ENCODE measurements at regions not wholly inside any gene's neighbourhood (a gene's known extent, or its start where the extent isn't known, plus 50 kb on each side); places are given as distances from the start of the nearest gene placed in this dataset.

- DNase-seq = no peak
- TF ChIP-seq CTCF (IDR thresholded peaks at IDR 0.05; ENCODE audit: low read depth, low read length, missing control alignments) = no peak
- in situ Hi-C loops (cut with HindIII; ENCODE audit: low pct_ligation_motif_present, low sequenced_read_pairs) = no loop called here
Observed at GRCh38 chr5:142222866-142223558, 101.8 kb downstream of the SPRY4 start.

GRCh38 chr5:142222225-142222865 lies 102.5 kb downstream of the SPRY4 start:
- Histone ChIP-seq H3K4me3 (ENCODE audit: low read depth, low read length) (no peak overlapping the region), H3K27me3 (replicated peaks) (no peaks in the 10 kb centered on the region), H3K36me3 (replicated peaks) (no peaks in the 10 kb centered on the region), H3K27ac (no peak overlapping the region)
- in situ Hi-C loops (cut with HindIII; ENCODE audit: low pct_ligation_motif_present, low sequenced_read_pairs) = no loop called here
- no peak for TF ChIP-seq CTCF (IDR thresholded peaks at IDR 0.05; ENCODE audit: low read depth, low read length, missing control alignments)
- DNase-seq = no peak

More at GRCh38 chr5:142222866-142223558, 101.8 kb downstream of the SPRY4 start:
- Histone ChIP-seq H3K4me3 (ENCODE audit: low read depth, low read length) (no peak overlapping the region), H3K27ac (no peak overlapping the region), H3K36me3 (replicated peaks) (no peaks in the 10 kb centered on the region), H3K27me3 (replicated peaks) (no peaks in the 10 kb centered on the region)

- in situ Hi-C loops (cut with HindIII; ENCODE audit: low pct_ligation_motif_present, low sequenced_read_pairs) = no loop called here
- Histone ChIP-seq H3K36me3 (replicated peaks) (no peaks in the 10 kb centered on the region), H3K4me3 (ENCODE audit: low read depth, low read length) (no peak overlapping the region), H3K27ac (no peak overlapping the region), H3K27me3 (replicated peaks) (no peaks in the 10 kb centered on the region)
- no peak for DNase-seq
- TF ChIP-seq CTCF (IDR thresholded peaks at IDR 0.05; ENCODE audit: low read depth, low read length, missing control alignments) = no peak
Observed at GRCh38 chr5:142221091-142221860, 103.5 kb downstream of the SPRY4 start.

GRCh38 chr5:142219146-142219545 lies 105.7 kb downstream of the SPRY4 start:
- no peak overlapping the region for H3K27ac ChIP-seq
- DNase-seq = no peak
- TF ChIP-seq CTCF (IDR thresholded peaks at IDR 0.05; ENCODE audit: low read depth, low read length, missing control alignments) = no peak
- no peaks in the 10 kb centered on the region for H3K36me3 ChIP-seq (replicated peaks)
- no peaks in the 10 kb centered on the region for H3K27me3 ChIP-seq (replicated peaks)
- in situ Hi-C loops (cut with HindIII; ENCODE audit: low pct_ligation_motif_present, low sequenced_read_pairs) = no loop called here
- no peak overlapping the region for H3K4me3 ChIP-seq (ENCODE audit: low read depth, low read length)

GRCh38 chr5:142216931-142217330 lies 107.9 kb downstream of the SPRY4 start:
- in situ Hi-C loops (cut with HindIII; ENCODE audit: low pct_ligation_motif_present, low sequenced_read_pairs) = no loop called here
- H3K36me3 ChIP-seq (replicated peaks) = no peaks in the 10 kb centered on the region
- H3K27me3 ChIP-seq (replicated peaks) = no peaks in the 10 kb centered on the region
- DNase-seq = no peak
- H3K27ac ChIP-seq = no peak overlapping the region
- TF ChIP-seq CTCF (IDR thresholded peaks at IDR 0.05; ENCODE audit: low read depth, low read length, missing control alignments) = no peak
- H3K4me3 ChIP-seq (ENCODE audit: low read depth, low read length) = no peak overlapping the region

Data from brain microvascular endothelial cell (primary cell).